HCT116 (cell line): ENCODE measurements at regions not wholly inside any gene's neighbourhood (a gene's known extent, or its start where the extent isn't known, plus 50 kb on each side); places are given as distances from the start of the nearest gene placed in this dataset.

Experiments used
- ATAC-seq: fragments of 200-7000 bp; cut with Tn5 transposase; 2 replicates; pipeline ENCODE4 v1.9.1; 2020; ENCODE audit warnings: mild to moderate bottlenecking, moderate library complexity
- BruUV-seq: library from RNA; stranded (reverse); fragments of 400-500 nt; replicated peaks from 2 replicates; lab custom pipeline; 2021; lab: Mats Ljungman, UMichigan
- CTCF ChIA-PET: fragments of 300-600 bp; sonication (Branson Sonifier 250); formaldehyde crosslinking; loops from one replicate; lab custom pipeline; 2021; ENCODE audit warnings: antibody characterized with exemption; lab: Charles Lee
- POLR2A ChIA-PET: fragments of 300-600, 350-600 bp; sonication (Branson Sonifier 250); formaldehyde crosslinking; loops from one replicate; lab custom pipeline; 2021; ENCODE audit warnings: antibody characterized with exemption; lab: Charles Lee
- RAD21 ChIA-PET, 2 experiments: fragments of 300-600 bp; sonication (Branson Sonifier 250); formaldehyde crosslinking; loops; one replicate each; lab custom pipeline; 2023; ENCODE audit warnings: low total read pairs in 2 of 2; ENCODE audit not compliant: uncharacterized antibody in 2 of 2, unreplicated experiment in 2 of 2, low non-redundant PET in 1 of 2; lab: Charles Lee
- DNase-seq: peaks from one replicate; pipeline ENCODE4 v3.0.0-alpha.2; 2010; ENCODE audit warnings: low read depth, low spot score
- H2AFZ ChIP-seq: fragments of 200-600 bp; shearing (Covaris generic), sonication (generic); 2 replicates; pipeline ENCODE4 v1.6.1; 2017; ENCODE audit warnings: low read depth, mixed run types, mixed read lengths, antibody characterized with exemption, low read length; ENCODE audit not compliant: poor library complexity, severe bottlenecking
- H3K27ac ChIP-seq: 2 replicates; pipeline ENCODE4 v1.5.1; 2012; ENCODE audit warnings: low read depth, low read length
- H3K27me3 ChIP-seq: fragments of 200-600 bp; sonication (generic); 2 replicates; pipeline ENCODE4 v1.6.1; 2016; ENCODE audit warnings: mixed run types, low read length, mixed read lengths; ENCODE audit not compliant: insufficient read depth
- H3K36me3 ChIP-seq, 2 experiments: fragments of 200-500 bp in 1 of 2; fragments of 200-600 bp in 1 of 2; sonication (Bioruptor generic) in 1 of 2; sonication (generic) in 1 of 2; 2 replicates each; pipeline versions ENCODE4 v1.5.1 to v1.6.1; 2014 to 2016; ENCODE audit warnings: low read length in 2 of 2, inconsistent platforms in 1 of 2, mixed read lengths in 1 of 2, mixed run types in 1 of 2; ENCODE audit not compliant: insufficient read depth in 2 of 2, control insufficient read depth in 1 of 2
- H3K4me1 ChIP-seq, 2 experiments: fragments of 200-600 bp in 1 of 2; sonication (generic) in 1 of 2; 2 replicates each; pipeline versions ENCODE4 v1.5.1 to v1.6.1; 2012 to 2017; ENCODE audit warnings: low read length in 2 of 2, inconsistent platforms in 1 of 2, mild to moderate bottlenecking in 1 of 2, mixed read lengths in 1 of 2, mixed run types in 1 of 2, moderate library complexity in 1 of 2; ENCODE audit not compliant: insufficient read depth in 2 of 2, control insufficient read depth in 1 of 2
- H3K4me2 ChIP-seq: fragments of 200-600 bp; sonication (generic); 2 replicates; pipeline ENCODE4 v1.6.1; 2017; ENCODE audit warnings: mixed run types, low read length, mixed read lengths
- H3K4me3 ChIP-seq, 2 experiments: fragments of 200-600 bp in 1 of 2; sonication (generic) in 1 of 2; replicated peaks in 1 of 2; 2 replicates each; pipeline ENCODE4 v1.5.1; 2011 to 2016; ENCODE audit warnings: low read length in 2 of 2, control low read depth in 1 of 2, low read depth in 1 of 2, mild to moderate bottlenecking in 1 of 2, mixed read lengths in 1 of 2, mixed run types in 1 of 2
- H3K79me2 ChIP-seq: fragments of 200-600 bp; sonication (generic); 2 replicates; pipeline ENCODE4 v1.6.1; 2017; ENCODE audit warnings: mild to moderate bottlenecking, mixed run types, low read length, moderate library complexity, mixed read lengths; ENCODE audit not compliant: insufficient read depth
- H3K9ac ChIP-seq: fragments of 200-600 bp; sonication (generic); 2 replicates; pipeline ENCODE4 v1.6.1; 2016; ENCODE audit warnings: low read length, mixed read lengths
- H3K9me2 ChIP-seq: fragments of 200-600 bp; sonication (generic), shearing (Covaris generic); 2 replicates; pipeline ENCODE4 v1.6.1; 2017; ENCODE audit warnings: mixed run types, mild to moderate bottlenecking, moderate library complexity; ENCODE audit not compliant: insufficient read depth
- H3K9me3 ChIP-seq, 2 experiments: fragments of 200-500 bp in 1 of 2; fragments of 200-600 bp in 1 of 2; sonication (Bioruptor generic) in 1 of 2; sonication (generic) in 1 of 2; 2 replicates each; pipeline ENCODE4 v1.6.1; 2014 to 2017; ENCODE audit warnings: low read length in 2 of 2, mixed read lengths in 2 of 2, inconsistent platforms in 1 of 2, low read depth in 1 of 2, mild to moderate bottlenecking in 1 of 2, mixed run types in 1 of 2, moderate library complexity in 1 of 2; ENCODE audit not compliant: control insufficient read depth in 1 of 2, insufficient read depth in 1 of 2
- H4K20me1 ChIP-seq: fragments of 200-600 bp; sonication (generic), shearing (Covaris generic); 2 replicates; pipeline ENCODE4 v1.6.1; 2017; ENCODE audit warnings: mixed run types, mild to moderate bottlenecking, moderate library complexity; ENCODE audit not compliant: insufficient read depth
- ATF3 ChIP-seq: IDR thresholded peaks from 2 replicates; pipeline ENCODE4 v1.6.1; 2012
- CBX3 ChIP-seq: IDR thresholded peaks from 2 replicates; pipeline ENCODE4 v1.6.1; 2012; ENCODE audit warnings: low read depth
- CEBPB ChIP-seq: IDR thresholded peaks from 2 replicates; pipeline ENCODE4 v1.6.1; 2012; ENCODE audit warnings: low read depth
- CTCF ChIP-seq, 3 experiments: fragments of 200-600 bp in 1 of 3; sonication (generic) in 1 of 3; IDR thresholded peaks in 2 of 3; conservative IDR thresholded peaks in 1 of 3; 2 replicates each; pipeline ENCODE4 v1.5.1; 2012 to 2017; ENCODE audit warnings: low read depth in 2 of 3, low read length in 2 of 3, antibody characterized with exemption in 1 of 3, borderline replicate concordance in 1 of 3, control low read depth in 1 of 3, mild to moderate bottlenecking in 1 of 3, mixed read lengths in 1 of 3, mixed run types in 1 of 3, moderate library complexity in 1 of 3; ENCODE audit not compliant: insufficient read depth in 1 of 3
- EGR1 ChIP-seq: IDR thresholded peaks from 2 replicates; pipeline ENCODE4 v1.6.1; 2012; ENCODE audit warnings: low read depth
- ELF1 ChIP-seq: IDR thresholded peaks from 2 replicates; pipeline ENCODE4 v1.6.1; 2012; ENCODE audit warnings: low read depth, borderline replicate concordance
- EZH2 ChIP-seq: fragments of 200-600 bp; sonication (generic); IDR thresholded peaks from 2 replicates; pipeline ENCODE4 v1.6.1; 2017; ENCODE audit warnings: antibody characterized with exemption, mixed run types
- EZH2phosphoT487 ChIP-seq: fragments of 200-600 bp; IDR thresholded peaks from 2 replicates; pipeline ENCODE4 v1.6.1; 2018; ENCODE audit warnings: antibody characterized with exemption, borderline replicate concordance
- FOSL1 ChIP-seq: IDR thresholded peaks from 2 replicates; pipeline ENCODE4 v1.6.1; 2012; ENCODE audit warnings: low read depth
- JUND ChIP-seq: IDR thresholded peaks from 2 replicates; pipeline ENCODE4 v1.6.1; 2012
- MAX ChIP-seq: IDR thresholded peaks from 2 replicates; pipeline ENCODE4 v1.6.1; 2012
- POLR2A ChIP-seq: IDR thresholded peaks from 2 replicates; pipeline ENCODE4 v1.7.0; 2011; ENCODE audit warnings: borderline replicate concordance; ENCODE audit not compliant: insufficient read depth, insufficient read length; ENCODE audit errors: extremely low read depth
- POLR2AphosphoS5 ChIP-seq: IDR thresholded peaks from 2 replicates; pipeline ENCODE4 v1.6.1; 2011; ENCODE audit warnings: mild to moderate bottlenecking, low read depth, low read length, moderate library complexity
- SP1 ChIP-seq: IDR thresholded peaks from 2 replicates; pipeline ENCODE4 v1.6.1; 2012; ENCODE audit warnings: low read depth
- SRF ChIP-seq: IDR thresholded peaks from 2 replicates; pipeline ENCODE4 v1.6.1; 2012; ENCODE audit warnings: low read depth
- TCF7L2 ChIP-seq: IDR thresholded peaks from 2 replicates; pipeline ENCODE4 v1.7.0; 2011; ENCODE audit warnings: borderline replicate concordance, inconsistent platforms; ENCODE audit not compliant: insufficient read depth, insufficient read length; ENCODE audit errors: extremely low read depth
- YY1 ChIP-seq: IDR thresholded peaks from 2 replicates; pipeline ENCODE4 v1.6.1; 2011; ENCODE audit warnings: low read length, low read depth, moderate library complexity, mild to moderate bottlenecking; ENCODE audit not compliant: insufficient replicate concordance; ENCODE audit errors: extremely low read depth
- ZBTB33 ChIP-seq: IDR thresholded peaks from 2 replicates; pipeline ENCODE4 v1.6.1; 2011; ENCODE audit warnings: mild to moderate bottlenecking, low read length, moderate library complexity; ENCODE audit not compliant: insufficient replicate concordance; ENCODE audit errors: extremely low read depth
- ZFX ChIP-seq: fragments of 450-650 bp; IDR thresholded peaks from 2 replicates; pipeline ENCODE4 v1.6.1; 2017
- ZNF274 ChIP-seq: fragments of 200-500 bp; sonication (Bioruptor generic); IDR thresholded peaks from 2 replicates; pipeline ENCODE4 v1.6.1; 2014; ENCODE audit warnings: mild to moderate bottlenecking, low read depth, low read length, inconsistent platforms
- intact Hi-C: fragments of 100-400 bp; cut with micrococcal nuclease; formaldehyde crosslinking; loops from 2 replicates; pipeline ENCODE4 v1.10.0; 2022

- TF ChIP-seq CTCF (IDR thresholded peaks at IDR 0.05 in 2 of 3, conservative IDR thresholded peaks at IDR 0.05 in 1 of 3; ENCODE audit: borderline replicate concordance in 1 of 3, insufficient read depth in 1 of 3, low read depth in 2 of 3, low read length in 2 of 3) (no peak), POLR2A (no peak), EZH2phosphoT487 (no peak), POLR2AphosphoS5 (no peak), ZNF274 (no peak), ELF1 (no peak), EGR1 (no peak), FOSL1 (no peak), ZFX (no peak), SP1 (no peak), TCF7L2 (no peak), ATF3 (no peak), YY1 (no peak), JUND (no peak), SRF (no peak), ZBTB33 (no peak), EZH2 (no peak), CBX3 (no peak), CEBPB (no peak), MAX (no peak)
- H3K4me1 ChIP-seq: no peaks in the 10 kb centered on the region
- ATAC-seq (no peak), DNase-seq (no peak)
- intact Hi-C loops: no loop called here
- no peaks in the 10 kb centered on the region for H3K79me2 ChIP-seq
- BruUV-seq: no TSS peak
- H3K9ac ChIP-seq: no peak overlapping the region
- no peak overlapping the region for H3K4me3 ChIP-seq
- no peaks in the 10 kb centered on the region for H3K9me2 ChIP-seq
- RAD21 ChIA-PET: no interaction called here
- H2AFZ ChIP-seq: no peak overlapping the region
- no peak overlapping the region for H3K4me2 ChIP-seq
- H3K27me3 ChIP-seq: peaks cover 35% of the 10 kb centered on the region
- no peaks in the 10 kb centered on the region for H3K36me3 ChIP-seq
- CTCF ChIA-PET: no interaction called here
- no peaks in the 10 kb centered on the region for H3K9me3 ChIP-seq
- H3K27ac ChIP-seq: no peak overlapping the region
- H4K20me1 ChIP-seq: no peaks in the 10 kb centered on the region
- POLR2A ChIA-PET: no interaction called here
Measured at GRCh38 chr3:135364676-135365075, 569.6 kb downstream of the EPHB1 start.
